DND-41 (cell line): ENCODE measurements at regions not wholly inside any gene's neighbourhood (a gene's known extent, or its start where the extent isn't known, plus 50 kb on each side); places are given as distances from the start of the nearest gene placed in this dataset.

Experiments
- ATAC-seq: fragments of 200-7000 bp; cut with Tn5 transposase; 3 replicates; pipeline ENCODE4 v1.9.1; 2021; ENCODE audit warnings: low read depth; ENCODE audit not compliant: insufficient read depth
- DNase-seq: peaks from one replicate; pipeline ENCODE4 v3.0.0-alpha.2; 2020
- H2AFZ ChIP-seq: 2 replicates; pipeline ENCODE4 v1.6.0; 2012; ENCODE audit warnings: low read depth, low read length
- H3K27ac ChIP-seq: 2 replicates; pipeline ENCODE4 v1.5.1; 2012; ENCODE audit warnings: low read length, inconsistent platforms
- H3K27me3 ChIP-seq: fragments of 200-600 bp; sonication (generic); 2 replicates; pipeline ENCODE4 v1.6.0; 2012; ENCODE audit warnings: low read length, mild to moderate bottlenecking, inconsistent platforms; ENCODE audit not compliant: insufficient read depth, poor library complexity
- H3K36me3 ChIP-seq: 2 replicates; pipeline ENCODE4 v1.5.1; 2012; ENCODE audit warnings: low read length, inconsistent platforms; ENCODE audit not compliant: insufficient read depth
- H3K4me1 ChIP-seq: 2 replicates; pipeline ENCODE4 v1.5.1; 2012; ENCODE audit warnings: mild to moderate bottlenecking, low read length; ENCODE audit not compliant: insufficient read depth
- H3K4me2 ChIP-seq: 2 replicates; pipeline ENCODE4 v1.6.0; 2012; ENCODE audit warnings: mild to moderate bottlenecking, moderate library complexity, low read length, inconsistent platforms; ENCODE audit not compliant: insufficient read depth
- H3K4me3 ChIP-seq, 2 experiments: fragments of 200-600 bp in 1 of 2; shearing (Covaris generic) in 1 of 2; 2 replicates each; pipeline ENCODE4 v1.5.1; 2012 to 2016; ENCODE audit warnings: inconsistent platforms in 2 of 2, low read length in 2 of 2, mild to moderate bottlenecking in 2 of 2, low read depth in 1 of 2, moderate library complexity in 1 of 2
- H3K79me2 ChIP-seq: 2 replicates; pipeline ENCODE4 v1.6.0; 2012; ENCODE audit warnings: low read length, inconsistent platforms; ENCODE audit not compliant: insufficient read depth
- H3K9ac ChIP-seq: 2 replicates; pipeline ENCODE4 v1.6.0; 2012; ENCODE audit warnings: low read depth, mild to moderate bottlenecking, inconsistent platforms, low read length, moderate library complexity
- H3K9me3 ChIP-seq: 2 replicates; pipeline ENCODE4 v1.5.1; 2012; ENCODE audit warnings: low read length, moderate library complexity, mild to moderate bottlenecking, inconsistent platforms; ENCODE audit not compliant: insufficient read depth, severe bottlenecking
- H4K20me1 ChIP-seq: 2 replicates; pipeline ENCODE4 v1.6.0; 2012; ENCODE audit warnings: low read length; ENCODE audit not compliant: insufficient read depth
- CTCF ChIP-seq: IDR thresholded peaks from 2 replicates; pipeline ENCODE4 v1.5.1; 2012; ENCODE audit warnings: borderline replicate concordance, low read length, moderate library complexity, mild to moderate bottlenecking; ENCODE audit not compliant: poor library complexity, severe bottlenecking; ENCODE audit errors: extremely low read depth
- EZH2 ChIP-seq: IDR thresholded peaks from 3 replicates; pipeline ENCODE4 v1.6.1; 2012; ENCODE audit warnings: borderline replicate concordance, low read depth, mild to moderate bottlenecking, moderate library complexity, low read length, inconsistent platforms; ENCODE audit not compliant: severe bottlenecking

DNA sequence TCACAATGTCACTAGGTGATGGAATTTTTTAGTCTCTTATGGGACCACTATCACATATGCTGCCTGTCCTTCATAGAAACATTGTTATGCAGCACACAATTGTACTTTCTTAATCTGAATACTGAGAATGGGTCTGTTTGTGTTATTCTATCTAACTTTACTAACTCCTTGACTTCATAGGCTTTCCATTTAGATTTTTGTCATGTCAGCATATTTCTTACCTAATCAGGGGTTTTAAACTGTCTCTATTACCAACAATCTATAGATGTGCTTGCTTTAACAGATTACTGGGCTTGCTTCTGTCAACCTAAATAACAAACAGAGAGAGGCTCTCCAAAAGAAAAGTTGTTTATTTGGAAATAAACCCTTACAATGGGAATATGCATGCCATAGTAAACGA lies 289.6 kb upstream of the ZNF804A start:
- Histone ChIP-seq H3K27ac (no peak overlapping the region), H3K9ac (no peak overlapping the region), H3K36me3 (no peaks in the 10 kb centered on the region), H3K9me3 (no peaks in the 10 kb centered on the region), H3K27me3 (no peaks in the 10 kb centered on the region), H4K20me1 (no peaks in the 10 kb centered on the region), H3K4me1 (no peaks in the 10 kb centered on the region), H3K4me3 (no peak overlapping the region), H3K79me2 (no peaks in the 10 kb centered on the region), H2AFZ (no peak overlapping the region), H3K4me2 (no peak overlapping the region)
- TF ChIP-seq EZH2 (no peak), CTCF (no peak)
- no peak for DNase-seq
- ATAC-seq = no peak

GRCh38 chr2:184312970-184313369 lies 285.4 kb upstream of the ZNF804A start:
- no peak for ATAC-seq
- Histone ChIP-seq H3K4me3 (no peak overlapping the region), H3K36me3 (no peaks in the 10 kb centered on the region), H3K27ac (no peak overlapping the region), H2AFZ (no peak overlapping the region), H3K4me2 (no peak overlapping the region), H4K20me1 (no peaks in the 10 kb centered on the region), H3K9ac (no peak overlapping the region), H3K79me2 (no peaks in the 10 kb centered on the region), H3K9me3 (no peaks in the 10 kb centered on the region), H3K4me1 (no peaks in the 10 kb centered on the region), H3K27me3 (no peaks in the 10 kb centered on the region)
- TF ChIP-seq CTCF (no peak), EZH2 (no peak)
- DNase-seq = no peak

- no peak overlapping the region for H2AFZ ChIP-seq
- H3K79me2 ChIP-seq = no peaks in the 10 kb centered on the region
- H3K27me3 ChIP-seq = no peaks in the 10 kb centered on the region
- H3K9ac ChIP-seq = no peak overlapping the region
- H3K4me1 ChIP-seq = no peaks in the 10 kb centered on the region
- no peak overlapping the region for H3K27ac ChIP-seq
- no peak overlapping the region for H3K4me3 ChIP-seq
- H3K9me3 ChIP-seq = no peaks in the 10 kb centered on the region
- DNase-seq = no peak
- ATAC-seq = no peak
- H3K4me2 ChIP-seq = no peak overlapping the region
- H3K36me3 ChIP-seq = no peaks in the 10 kb centered on the region
- H4K20me1 ChIP-seq = no peaks in the 10 kb centered on the region
- TF ChIP-seq CTCF = no peak
- TF ChIP-seq EZH2 = no peak
These were observed 283.5 kb upstream of the ZNF804A start for GRCh38 chr2:184314829-184315228.

DNA sequence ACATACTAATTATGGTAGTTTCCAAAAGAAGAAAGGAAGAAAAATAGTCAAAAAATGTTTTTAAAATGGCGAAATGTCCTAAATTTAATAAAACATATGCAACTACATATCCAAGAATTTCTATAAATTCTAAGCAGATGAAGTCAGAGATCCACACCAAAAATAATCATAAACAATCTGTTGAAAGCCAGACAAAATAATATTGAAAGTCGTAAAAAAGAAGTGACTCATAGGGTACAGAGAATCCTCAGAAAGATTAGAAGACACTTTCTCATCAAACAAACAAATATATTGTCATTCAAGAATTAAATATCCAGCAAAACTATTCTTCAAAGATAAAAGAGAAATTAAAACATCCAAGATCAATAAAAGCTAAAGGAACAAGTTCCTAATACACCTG lies 281.4 kb upstream of the ZNF804A start:
- Histone ChIP-seq H3K4me2 (no peak overlapping the region), H3K79me2 (no peaks in the 10 kb centered on the region), H2AFZ (no peak overlapping the region), H3K9ac (no peak overlapping the region), H3K9me3 (no peaks in the 10 kb centered on the region), H3K27ac (no peak overlapping the region), H3K36me3 (no peaks in the 10 kb centered on the region), H3K4me1 (no peaks in the 10 kb centered on the region), H3K27me3 (no peaks in the 10 kb centered on the region), H4K20me1 (no peaks in the 10 kb centered on the region), H3K4me3 (no peak overlapping the region)
- no peak for DNase-seq
- ATAC-seq = no peak
- TF ChIP-seq CTCF (no peak), EZH2 (no peak)
